K562 (cell line): ENCODE measurements at regions not wholly inside any gene's neighbourhood (a gene's known extent, or its start where the extent isn't known, plus 50 kb on each side); places are given as distances from the start of the nearest gene placed in this dataset.

ENCODE experiments used
- ARID2 ChIP-seq: fragments of 450-650 bp; IDR thresholded peaks from 2 replicates; pipeline ENCODE4 v1.6.1; 2017; ENCODE audit warnings: antibody characterized with exemption, mild to moderate bottlenecking
- CHD4 ChIP-seq: fragments of 200-600 bp; sonication (generic); IDR thresholded peaks from 3 replicates; pipeline ENCODE4 v1.6.1; 2012; ENCODE audit warnings: low read depth, mild to moderate bottlenecking, mixed read lengths, low read length, inconsistent platforms; ENCODE audit not compliant: insufficient read depth, insufficient replicate concordance, poor library complexity, severe bottlenecking
- DPF2 ChIP-seq: fragments of 450-650 bp; IDR thresholded peaks from 2 replicates; pipeline ENCODE4 v1.6.1; 2016
- EGR1 ChIP-seq: fragments of 450-650 bp; conservative IDR thresholded peaks from 2 replicates; pipeline ENCODE4 v1.6.1; 2017; ENCODE audit warnings: mild to moderate bottlenecking
- NFIC ChIP-seq: fragments of 450-650 bp; IDR thresholded peaks from 2 replicates; pipeline ENCODE4 v1.6.1; 2017; ENCODE audit warnings: mild to moderate bottlenecking, inconsistent platforms
- POLR2A ChIP-seq: fragments of 450-650 bp; conservative IDR thresholded peaks from 2 replicates; pipeline ENCODE4 v1.6.1; 2016
- POLR2AphosphoS5 ChIP-seq: IDR thresholded peaks from 2 replicates; pipeline ENCODE4 v1.6.1; 2011; ENCODE audit warnings: mild to moderate bottlenecking, low read depth, low read length, moderate library complexity; ENCODE audit not compliant: control insufficient read depth, insufficient read depth
- ZC3H4 ChIP-seq: sonication (generic); formaldehyde crosslinking; IDR thresholded peaks from 2 replicates; pipeline ENCODE4 v1.9.0; 2021; ENCODE audit warnings: missing genetic modification reagents, borderline replicate concordance
- ZFX ChIP-seq: sonication (generic); formaldehyde crosslinking; IDR thresholded peaks from 2 replicates; pipeline ENCODE4 v1.8.0; 2022; ENCODE audit warnings: mild to moderate bottlenecking, missing genetic modification reagents, moderate library complexity
- ZKSCAN1 ChIP-seq: fragments of 150-350 bp; IDR thresholded peaks from 2 replicates; pipeline ENCODE4 v1.6.1; 2016; ENCODE audit warnings: low read depth, low read length
- TF ChIP-seq, protein P1 (sequence below), 3 experiments: IDR thresholded peaks in 2 of 3; conservative IDR thresholded peaks in 1 of 3; 2 replicates each; pipeline ENCODE4 v1.5.1; 2011 to 2012; ENCODE audit warnings: low read length in 3 of 3, mild to moderate bottlenecking in 3 of 3, control low read depth in 2 of 3, improper control_type of control experiment in 1 of 3, inconsistent platforms in 1 of 3, low read depth in 1 of 3, mixed read lengths in 1 of 3, moderate library complexity in 1 of 3; ENCODE audit not compliant: insufficient read depth in 2 of 3

DNA sequence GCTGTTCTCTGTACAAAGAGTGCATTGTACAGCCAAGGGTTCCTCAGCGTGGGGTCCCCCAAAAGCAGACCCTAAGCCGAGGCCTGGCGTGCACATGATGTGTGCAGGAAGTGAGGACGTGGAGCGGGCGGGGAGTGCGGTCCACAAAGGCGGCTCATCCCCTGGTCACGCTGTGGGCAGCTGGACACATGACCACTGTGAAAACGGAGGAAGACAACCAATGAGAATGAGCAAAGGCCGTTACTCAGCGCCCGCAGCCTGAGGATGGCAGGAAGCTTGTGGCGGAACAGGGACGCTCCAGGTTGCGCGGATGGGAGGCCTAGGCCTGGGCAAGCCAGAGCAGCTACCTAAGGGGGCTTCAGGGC lies 1263.7 kb downstream of the BRD1 start:
- TF ChIP-seq ZFX, result no peak
- TF ChIP-seq CHD4, result no peak
- TF ChIP-seq, protein P1, sequence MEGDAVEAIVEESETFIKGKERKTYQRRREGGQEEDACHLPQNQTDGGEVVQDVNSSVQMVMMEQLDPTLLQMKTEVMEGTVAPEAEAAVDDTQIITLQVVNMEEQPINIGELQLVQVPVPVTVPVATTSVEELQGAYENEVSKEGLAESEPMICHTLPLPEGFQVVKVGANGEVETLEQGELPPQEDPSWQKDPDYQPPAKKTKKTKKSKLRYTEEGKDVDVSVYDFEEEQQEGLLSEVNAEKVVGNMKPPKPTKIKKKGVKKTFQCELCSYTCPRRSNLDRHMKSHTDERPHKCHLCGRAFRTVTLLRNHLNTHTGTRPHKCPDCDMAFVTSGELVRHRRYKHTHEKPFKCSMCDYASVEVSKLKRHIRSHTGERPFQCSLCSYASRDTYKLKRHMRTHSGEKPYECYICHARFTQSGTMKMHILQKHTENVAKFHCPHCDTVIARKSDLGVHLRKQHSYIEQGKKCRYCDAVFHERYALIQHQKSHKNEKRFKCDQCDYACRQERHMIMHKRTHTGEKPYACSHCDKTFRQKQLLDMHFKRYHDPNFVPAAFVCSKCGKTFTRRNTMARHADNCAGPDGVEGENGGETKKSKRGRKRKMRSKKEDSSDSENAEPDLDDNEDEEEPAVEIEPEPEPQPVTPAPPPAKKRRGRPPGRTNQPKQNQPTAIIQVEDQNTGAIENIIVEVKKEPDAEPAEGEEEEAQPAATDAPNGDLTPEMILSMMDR (IDR thresholded peaks at IDR 0.05 in 2 of 3, conservative IDR thresholded peaks at IDR 0.05 in 1 of 3; ENCODE audit: insufficient read depth in 2 of 3, low read depth in 1 of 3, low read length in 3 of 3), result no peak
- TF ChIP-seq POLR2AphosphoS5, result no peak
- no peak for TF ChIP-seq POLR2A
- no peak for TF ChIP-seq ARID2
- TF ChIP-seq DPF2, result no peak
- TF ChIP-seq ZC3H4 (CRISPR knock-in tag), result no peak
- TF ChIP-seq EGR1, result no peak
- no peak for TF ChIP-seq NFIC
- TF ChIP-seq ZKSCAN1, result no peak
